Right lobe of liver (tissue), 4 donors: ENCODE measurements at regions not wholly inside any gene's neighbourhood (a gene's known extent, or its start where the extent isn't known, plus 50 kb on each side); places are given as distances from the start of the nearest gene placed in this dataset.

ENCODE experiments used
- POLR2A ChIP-seq: fragments of 450-650 bp; IDR thresholded peaks from one replicate; pipeline ENCODE4 v1.6.1; 2017; ENCODE audit warnings: antibody characterized with exemption, mild to moderate bottlenecking
- TF ChIP-seq, protein P1 (sequence below), 4 donors: fragments of 200-600 bp in 3 of 4; fragments of 450-650 bp in 1 of 4; IDR thresholded peaks; one replicate each; pipeline versions ENCODE4 v1.5.1 to v1.8.0; 2016 to 2022; ENCODE audit warnings: antibody characterized with exemption in 4 of 4, mild to moderate bottlenecking in 2 of 4
- donor health status: DM: no; HTN: no; CAD: no.
- donor health status: DM: no; HTN: no; CAD: no.
- donor health status: DM: no; HTN: yes; CAD: no.

DNA sequence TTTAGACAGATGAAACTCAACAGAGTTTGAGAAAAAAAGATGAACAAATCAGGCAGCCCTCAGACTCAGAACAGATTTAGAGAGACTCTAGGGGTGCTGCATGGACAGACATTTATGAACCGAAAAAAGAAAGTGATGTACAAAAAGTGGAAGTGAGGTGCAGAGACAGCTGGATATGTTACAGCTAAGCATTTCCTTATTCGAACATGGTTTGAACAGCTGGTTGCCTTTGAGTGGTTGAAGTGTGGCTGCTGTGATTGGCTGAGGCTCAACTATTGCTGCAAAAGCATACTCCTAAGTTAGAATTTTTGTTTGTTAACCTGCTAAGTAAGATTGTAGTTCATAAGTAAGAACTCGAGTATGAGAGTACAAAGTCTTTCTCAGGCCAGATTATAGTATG is 331.5 kb upstream of the PABPC4L start:
- TF ChIP-seq, protein P1, sequence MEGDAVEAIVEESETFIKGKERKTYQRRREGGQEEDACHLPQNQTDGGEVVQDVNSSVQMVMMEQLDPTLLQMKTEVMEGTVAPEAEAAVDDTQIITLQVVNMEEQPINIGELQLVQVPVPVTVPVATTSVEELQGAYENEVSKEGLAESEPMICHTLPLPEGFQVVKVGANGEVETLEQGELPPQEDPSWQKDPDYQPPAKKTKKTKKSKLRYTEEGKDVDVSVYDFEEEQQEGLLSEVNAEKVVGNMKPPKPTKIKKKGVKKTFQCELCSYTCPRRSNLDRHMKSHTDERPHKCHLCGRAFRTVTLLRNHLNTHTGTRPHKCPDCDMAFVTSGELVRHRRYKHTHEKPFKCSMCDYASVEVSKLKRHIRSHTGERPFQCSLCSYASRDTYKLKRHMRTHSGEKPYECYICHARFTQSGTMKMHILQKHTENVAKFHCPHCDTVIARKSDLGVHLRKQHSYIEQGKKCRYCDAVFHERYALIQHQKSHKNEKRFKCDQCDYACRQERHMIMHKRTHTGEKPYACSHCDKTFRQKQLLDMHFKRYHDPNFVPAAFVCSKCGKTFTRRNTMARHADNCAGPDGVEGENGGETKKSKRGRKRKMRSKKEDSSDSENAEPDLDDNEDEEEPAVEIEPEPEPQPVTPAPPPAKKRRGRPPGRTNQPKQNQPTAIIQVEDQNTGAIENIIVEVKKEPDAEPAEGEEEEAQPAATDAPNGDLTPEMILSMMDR (IDR thresholded peaks at IDR 0.05): no peak
- TF ChIP-seq POLR2A: no peak
